ENCODE measurements at regions not wholly inside any gene's neighbourhood (a gene's known extent, or its start where the extent isn't known, plus 50 kb on each side); places are given as distances from the start of the nearest gene placed in this dataset.
"Not testable (repeated sequence)": the region's sequence is repeated elsewhere in the genome, so short reads cannot be mapped to it uniquely, and the experiment has no call there.

- intact Hi-C loops (cut with DNase I), result no loop called here
- ATAC-seq (no peak), DNase-seq (ENCODE audit: missing footprints) (no peak)
These were observed 195.6 kb upstream of the KRR1 start for GRCh38 chr12:75706786-75707605.

GRCh38 chr12:75705749-75706711 is 194.6 kb upstream of the KRR1 start:
- ATAC-seq (peak; percentile 70), DNase-seq (ENCODE audit: missing footprints) (peak; percentile 70)
- intact Hi-C loops (cut with DNase I), result no loop called here

- DNase-seq (ENCODE audit: missing footprints) (no peak), ATAC-seq (no peak)
- intact Hi-C loops (cut with DNase I), result no loop called here
These were observed 193.3 kb upstream of the KRR1 start for GRCh38 chr12:75704664-75705063.

GRCh38 chr12:75704208-75704607 is 192.8 kb upstream of the KRR1 start:
- ATAC-seq (no peak), DNase-seq (ENCODE audit: missing footprints) (no peak)
- intact Hi-C loops (cut with DNase I), result no loop called here

GRCh38 chr12:75703131-75703530 is 191.7 kb upstream of the KRR1 start:
- intact Hi-C loops (cut with DNase I), result no loop called here
- no peak for DNase-seq (ENCODE audit: missing footprints)
- no peak for ATAC-seq

GRCh38 chr12:75702477-75703093 is 191.2 kb upstream of the KRR1 start:
- ATAC-seq, result no peak
- intact Hi-C loops (cut with DNase I), result no loop called here

GRCh38 chr12:75701859-75702258 is 190.4 kb upstream of the KRR1 start:
- ATAC-seq (no peak), DNase-seq (ENCODE audit: missing footprints) (no peak)
- intact Hi-C loops (cut with DNase I), result no loop called here

More at GRCh38 chr12:75702477-75703093, 191.2 kb upstream of the KRR1 start:
- no peak for DNase-seq (ENCODE audit: missing footprints)

GRCh38 chr12:75699728-75700496 is 188.5 kb upstream of the KRR1 start:
- intact Hi-C loops (cut with DNase I), result no loop called here
- ATAC-seq (no peak), DNase-seq (ENCODE audit: missing footprints) (no peak)

GRCh38 chr12:75699251-75699650 is 187.8 kb upstream of the KRR1 start:
- no peak for DNase-seq (ENCODE audit: missing footprints)
- intact Hi-C loops (cut with DNase I), result no loop called here
- no peak for ATAC-seq

- no peak for DNase-seq (ENCODE audit: missing footprints)
- ATAC-seq, result no peak
- intact Hi-C loops (cut with DNase I), result no loop called here
These were observed 186.6 kb upstream of the KRR1 start for GRCh38 chr12:75698052-75698451.

- DNase-seq (ENCODE audit: missing footprints), result no peak
- intact Hi-C loops (cut with DNase I), result no loop called here
- no peak for ATAC-seq
These were observed 184.5 kb upstream of the KRR1 start for GRCh38 chr12:75695926-75696325.

GRCh38 chr12:75694534-75695268 is 183.3 kb upstream of the KRR1 start:
- intact Hi-C loops (cut with DNase I), result no loop called here
- ATAC-seq, result no peak
- no peak for DNase-seq (ENCODE audit: missing footprints)

- intact Hi-C loops (cut with DNase I), result no loop called here
- DNase-seq (ENCODE audit: missing footprints) (no peak), ATAC-seq (no peak)
These were observed 181.5 kb upstream of the KRR1 start for GRCh38 chr12:75692876-75693275.

- no peak for ATAC-seq
- no peak for DNase-seq (ENCODE audit: missing footprints)
- intact Hi-C loops (cut with DNase I), result no loop called here
These were observed 179.0 kb upstream of the KRR1 start for GRCh38 chr12:75690296-75690955.

- ATAC-seq; DNase-seq (ENCODE audit: missing footprints); intact Hi-C loops (cut with DNase I): not testable (repeated sequence)
These were observed 174.8 kb upstream of the KRR1 start for GRCh38 chr12:75686233-75686632.

- ATAC-seq, result no peak
- intact Hi-C loops (cut with DNase I), result no loop called here
- no peak for DNase-seq (ENCODE audit: missing footprints)
These were observed 174.3 kb upstream of the KRR1 start for GRCh38 chr12:75685617-75686225.

Data from Right ventricle myocardium inferior (tissue), 1 donor.